Endodermal cell (in vitro differentiated cells): ENCODE measurements at regions not wholly inside any gene's neighbourhood (a gene's known extent, or its start where the extent isn't known, plus 50 kb on each side); places are given as distances from the start of the nearest gene placed in this dataset.

Experiments
- DNase-seq: peaks from one replicate; pipeline ENCODE4 v3.0.0-alpha.2; 2017
- H3K27ac ChIP-seq: 2 replicates; pipeline ENCODE4 v1.5.1; 2013; ENCODE audit warnings: mild to moderate bottlenecking, low read depth, low read length, moderate library complexity
- H3K27me3 ChIP-seq: 2 replicates; pipeline ENCODE4 v1.6.1; 2013; ENCODE audit warnings: mild to moderate bottlenecking, low read length, moderate library complexity; ENCODE audit not compliant: insufficient read depth, control insufficient read depth, poor library complexity, severe bottlenecking
- H3K36me3 ChIP-seq: 2 replicates; pipeline ENCODE4 v1.7.0; 2013; ENCODE audit warnings: mild to moderate bottlenecking, low read length, moderate library complexity; ENCODE audit not compliant: control insufficient read depth, insufficient read depth
- H3K4me1 ChIP-seq: one replicate; pipeline ENCODE4 v1.7.0; 2013; ENCODE audit warnings: low read length; ENCODE audit not compliant: control insufficient read depth, insufficient read depth
- H3K4me3 ChIP-seq: 2 replicates; pipeline ENCODE4 v1.5.1; 2013; ENCODE audit warnings: mild to moderate bottlenecking, low read length, moderate library complexity
- H3K9ac ChIP-seq: 2 replicates; pipeline ENCODE4 v1.6.1; 2013; ENCODE audit warnings: mild to moderate bottlenecking, low read length, moderate library complexity; ENCODE audit not compliant: poor library complexity, severe bottlenecking; ENCODE audit errors: extremely low read depth
- H3K9me3 ChIP-seq: 2 replicates; pipeline ENCODE4 v1.6.1; 2013; ENCODE audit warnings: mild to moderate bottlenecking, low read length, moderate library complexity; ENCODE audit not compliant: control insufficient read depth
- H3K27ac Mint-ChIP-seq: 2 replicates; pipeline ENCODE4 v1.8.0; 2020; ENCODE audit warnings: mixed read lengths
- H3K27me3 Mint-ChIP-seq: 2 replicates; pipeline ENCODE4 v1.8.0; 2021; ENCODE audit warnings: mild to moderate bottlenecking, mixed read lengths; ENCODE audit not compliant: insufficient read depth
- H3K36me3 Mint-ChIP-seq: 2 replicates; pipeline ENCODE4 v1.8.0; 2020; ENCODE audit warnings: low read depth, mixed read lengths
- H3K4me1 Mint-ChIP-seq: 2 replicates; pipeline ENCODE4 v1.8.0; 2020; ENCODE audit warnings: mixed read lengths
- H3K4me3 Mint-ChIP-seq: 2 replicates; pipeline ENCODE4 v1.8.0; 2020; ENCODE audit warnings: mild to moderate bottlenecking, moderate library complexity, mixed read lengths
- H3K9me3 Mint-ChIP-seq: 2 replicates; pipeline ENCODE4 v1.8.0; 2020; ENCODE audit warnings: mild to moderate bottlenecking, mixed read lengths
- CTCF ChIP-seq: fragments of 200-600 bp; sonication (generic); conservative IDR thresholded peaks from 2 replicates; pipeline ENCODE4 v1.5.0; 2021; ENCODE audit warnings: antibody characterized with exemption, mild to moderate bottlenecking
- WGBS, 2 experiments: methylation state at CpG; one replicate each; pipeline versions ENCODE4 v1.1.5 to v1.1.7; 2013; ENCODE audit warnings: missing lambda C conversion rate in 2 of 2, mixed read lengths in 1 of 2; ENCODE audit not compliant: insufficient coverage in 1 of 2, insufficient read length in 1 of 2; 5-methylcytosine and 5-hydroxymethylcytosine counted together

- H3K9me3 ChIP-seq: peaks cover 9% of the 10 kb centered on the region
- no peak for DNase-seq
- WGBS, 2 experiments: no CpG with 5 or more reads among the region's 1 CpG
- no peak for TF ChIP-seq CTCF
- Mint-ChIP-seq H3K9me3 (peaks cover 3% of the 10 kb centered on the region), H3K36me3 (no peaks in the 10 kb centered on the region), H3K27ac (no peak overlapping the region), H3K4me1 (peaks cover 5% of the 10 kb centered on the region), H3K27me3 (peaks cover 22% of the 10 kb centered on the region), H3K4me3 (no peak overlapping the region)
- H3K4me1 ChIP-seq: no peaks in the 10 kb centered on the region
- H3K9ac ChIP-seq: no peak overlapping the region
- no peaks in the 10 kb centered on the region for H3K36me3 ChIP-seq
- H3K27ac ChIP-seq: no peak overlapping the region
- H3K27me3 ChIP-seq: no peaks in the 10 kb centered on the region
- no peak overlapping the region for H3K4me3 ChIP-seq
Observed at GRCh38 chr3:80227216-80227615, 459.4 kb upstream of the ROBO1 start.

- no peak overlapping the region for H3K4me3 Mint-ChIP-seq
- no peaks in the 10 kb centered on the region for H3K27me3 ChIP-seq
- WGBS, 2 experiments: 67 to 68% methylated on average over 2 of the region's 2 CpGs
- peaks cover 5% of the 10 kb centered on the region for H3K4me1 Mint-ChIP-seq
- no peak overlapping the region for H3K4me3 ChIP-seq
- TF ChIP-seq CTCF: no peak
- no peaks in the 10 kb centered on the region for H3K36me3 ChIP-seq
- H3K27ac Mint-ChIP-seq: peak overlapping the region; percentile 62
- H3K4me1 ChIP-seq: no peaks in the 10 kb centered on the region
- peaks cover under 1% of the 10 kb centered on the region for H3K9me3 Mint-ChIP-seq
- no peak overlapping the region for H3K9ac ChIP-seq
- no peaks in the 10 kb centered on the region for H3K9me3 ChIP-seq
- no peaks in the 10 kb centered on the region for H3K36me3 Mint-ChIP-seq
- no peak overlapping the region for H3K27ac ChIP-seq
- no peaks in the 10 kb centered on the region for H3K27me3 Mint-ChIP-seq
- DNase-seq: peak; percentile 55
Observed at GRCh38 chr3:80215191-80215590, 447.4 kb upstream of the ROBO1 start.

- Histone ChIP-seq H3K27ac (no peak overlapping the region), H3K4me3 (no peak overlapping the region), H3K27me3 (no peaks in the 10 kb centered on the region), H3K9ac (no peak overlapping the region), H3K4me1 (no peaks in the 10 kb centered on the region), H3K9me3 (no peaks in the 10 kb centered on the region), H3K36me3 (no peaks in the 10 kb centered on the region)
- WGBS, 2 experiments: 90 to 92% methylated on average over 3 to 4 of the region's 4 CpGs
- DNase-seq: no peak
- H3K27ac Mint-ChIP-seq: no peak overlapping the region
- no peak overlapping the region for H3K4me3 Mint-ChIP-seq
- peaks cover 5% of the 10 kb centered on the region for H3K4me1 Mint-ChIP-seq
- no peaks in the 10 kb centered on the region for H3K27me3 Mint-ChIP-seq
- H3K36me3 Mint-ChIP-seq: no peaks in the 10 kb centered on the region
- peaks cover 3% of the 10 kb centered on the region for H3K9me3 Mint-ChIP-seq
- no peak for TF ChIP-seq CTCF
Observed at GRCh38 chr3:80213086-80213485, 445.3 kb upstream of the ROBO1 start.
